ENCODE measurements at regions not wholly inside any gene's neighbourhood (a gene's known extent, or its start where the extent isn't known, plus 50 kb on each side); places are given as distances from the start of the nearest gene placed in this dataset.

- TF ChIP-seq KIAA2018 (CRISPR knock-in tag; IDR thresholded peaks at IDR 0.05; ENCODE audit: borderline replicate concordance) (no peak), CSRNP2 (CRISPR knock-in tag; conservative IDR thresholded peaks at IDR 0.05; ENCODE audit: low read depth) (no peak), ZNF282 (IDR thresholded peaks at IDR 0.05; ENCODE audit: partially characterized antibody) (no peak), ZNF354B (CRISPR knock-in tag; IDR thresholded peaks at IDR 0.05) (no peak), BRD4 (CRISPR knock-in tag; IDR thresholded peaks at IDR 0.05) (no peak), SMC3 (IDR thresholded peaks at IDR 0.05; ENCODE audit: low read length) (peak; percentile 17; the same call in 1 of the 2 replicates), ZNF576 (CRISPR knock-in tag; IDR thresholded peaks at IDR 0.05) (no peak), ZNF34 (CRISPR knock-in tag; IDR thresholded peaks at IDR 0.05; ENCODE audit: borderline replicate concordance) (no peak), RAD51 (IDR thresholded peaks at IDR 0.05; ENCODE audit: borderline replicate concordance) (no peak), CTCF (CRISPR knock-in tag; IDR thresholded peaks at IDR 0.05) (peak; percentile 56), ZNF670 (CRISPR knock-in tag; IDR thresholded peaks at IDR 0.05; ENCODE audit: borderline replicate concordance) (no peak), FOXK1 (CRISPR knock-in tag; IDR thresholded peaks at IDR 0.05; ENCODE audit: borderline replicate concordance, low read depth) (no peak)
These were observed 469.4 kb upstream of the SLC35B3 start (continued) for GRCh38 chr6:8904754-8905153.

Measured in HepG2 (cell line).